ENCODE measurements at regions not wholly inside any gene's neighbourhood (a gene's known extent, or its start where the extent isn't known, plus 50 kb on each side); places are given as distances from the start of the nearest gene placed in this dataset.

- no peak for TF ChIP-seq ZNF384 (IDR thresholded peaks at IDR 0.05)
- TF ChIP-seq BHLHE40 (IDR thresholded peaks at IDR 0.05; ENCODE audit: borderline replicate concordance): no peak
- TF ChIP-seq ELF4 (IDR thresholded peaks at IDR 0.05): no peak
- no peak for TF ChIP-seq NFRKB (IDR thresholded peaks at IDR 0.05)
- no peak for TF ChIP-seq FOXA1 (IDR thresholded peaks at IDR 0.05)
- TF ChIP-seq HDGF (IDR thresholded peaks at IDR 0.05; ENCODE audit: borderline replicate concordance): no peak
- no peak for TF ChIP-seq CTBP1 (IDR thresholded peaks at IDR 0.05; ENCODE audit: borderline replicate concordance)
- no peak for TF ChIP-seq TARDBP (IDR thresholded peaks at IDR 0.05)
Observed at GRCh38 chr1:243956450-243956849, 94.6 kb upstream of the ZBTB18 start.

Measured in HEK293T (cell line).